Hepatocyte (in vitro differentiated cells): ENCODE measurements at regions not wholly inside any gene's neighbourhood (a gene's known extent, or its start where the extent isn't known, plus 50 kb on each side); places are given as distances from the start of the nearest gene placed in this dataset.

Source experiments
- DNase-seq: peaks from one replicate; pipeline ENCODE4 v3.0.0-alpha.2; 2016; ENCODE audit warnings: low spot score
- H2AFZ ChIP-seq: fragments of 200-600 bp; sonication (generic); 2 replicates; pipeline ENCODE4 v1.6.0; 2016; ENCODE audit warnings: antibody characterized with exemption, mild to moderate bottlenecking
- H3K27ac ChIP-seq: fragments of 200-600 bp; sonication (generic); 2 replicates; pipeline ENCODE4 v1.5.1; 2016; ENCODE audit warnings: mild to moderate bottlenecking
- H3K27me3 ChIP-seq: fragments of 200-600 bp; sonication (generic); 2 replicates; pipeline ENCODE4 v1.6.1; 2016
- H3K36me3 ChIP-seq: fragments of 200-600 bp; sonication (generic); replicated peaks from 2 replicates; pipeline ENCODE4 v1.5.1; 2016; ENCODE audit warnings: low read depth; ENCODE audit not compliant: insufficient read depth
- H3K4me1 ChIP-seq: fragments of 200-600 bp; sonication (generic); 2 replicates; pipeline ENCODE4 v1.5.1; 2016; ENCODE audit warnings: mild to moderate bottlenecking, moderate library complexity; ENCODE audit not compliant: insufficient read depth
- H3K4me2 ChIP-seq: fragments of 200-600 bp; sonication (generic); 2 replicates; pipeline ENCODE4 v1.6.0; 2016
- H3K4me3 ChIP-seq: fragments of 200-600 bp; sonication (generic); 2 replicates; pipeline ENCODE4 v1.5.1; 2016; ENCODE audit warnings: mild to moderate bottlenecking
- H3K79me2 ChIP-seq: fragments of 200-600 bp; sonication (generic); 2 replicates; pipeline ENCODE4 v1.6.0; 2017; ENCODE audit warnings: mild to moderate bottlenecking
- H3K9me2 ChIP-seq: fragments of 200-600 bp; sonication (generic); replicated peaks from 2 replicates; pipeline ENCODE4 v1.6.0; 2017; ENCODE audit warnings: mild to moderate bottlenecking; ENCODE audit not compliant: insufficient read depth
- H3K9me3 ChIP-seq: fragments of 200-600 bp; sonication (generic); 2 replicates; pipeline ENCODE4 v1.5.1; 2016; ENCODE audit warnings: low read depth, mild to moderate bottlenecking
- H4K20me1 ChIP-seq: fragments of 200-600 bp; sonication (generic); 2 replicates; pipeline ENCODE4 v1.6.0; 2016; ENCODE audit warnings: mild to moderate bottlenecking; ENCODE audit not compliant: insufficient read depth, poor library complexity, severe bottlenecking
- CTCF ChIP-seq: fragments of 200-600 bp; sonication (generic); IDR thresholded peaks from 2 replicates; pipeline ENCODE4 v1.5.1; 2016; ENCODE audit warnings: antibody characterized with exemption, mild to moderate bottlenecking; ENCODE audit not compliant: poor library complexity
- EZH2 ChIP-seq: fragments of 200-600 bp; sonication (generic); IDR thresholded peaks from 2 replicates; pipeline ENCODE4 v1.6.1; 2016; ENCODE audit warnings: antibody characterized with exemption, mild to moderate bottlenecking, borderline replicate concordance
- EZH2phosphoT487 ChIP-seq: fragments of 200-600 bp; sonication (generic); IDR thresholded peaks from one replicate; pipeline ENCODE4 v1.6.1; 2018; ENCODE audit warnings: antibody characterized with exemption, mild to moderate bottlenecking, low read depth, moderate library complexity; ENCODE audit not compliant: unreplicated experiment, severe bottlenecking
- WGBS: methylation state at CpG from one replicate; pipeline ENCODE4 v1.1.6; 2016; ENCODE audit warnings: low lambda C conversion rate; ENCODE audit errors: missing lambda C conversion rate; 5-methylcytosine and 5-hydroxymethylcytosine counted together

GRCh38 chr5:20610681-20611080 is 622.7 kb upstream of the CDH18 start:
- H3K4me3 ChIP-seq: no peak overlapping the region
- no peak overlapping the region for H3K4me2 ChIP-seq
- no peaks in the 10 kb centered on the region for H3K4me1 ChIP-seq
- 80% methylated on average over 4 of the region's 4 CpGs for WGBS
- DNase-seq: no peak
- H3K27me3 ChIP-seq: no peaks in the 10 kb centered on the region
- no peak overlapping the region for H3K27ac ChIP-seq
- no peaks in the 10 kb centered on the region for H3K36me3 ChIP-seq
- TF ChIP-seq EZH2phosphoT487: no peak
- TF ChIP-seq CTCF: no peak
- TF ChIP-seq EZH2: no peak
- H3K79me2 ChIP-seq: no peaks in the 10 kb centered on the region
- no peak overlapping the region for H2AFZ ChIP-seq
- H3K9me2 ChIP-seq: no peaks in the 10 kb centered on the region
- H4K20me1 ChIP-seq: no peaks in the 10 kb centered on the region
- H3K9me3 ChIP-seq: no peaks in the 10 kb centered on the region

- no peaks in the 10 kb centered on the region for H3K9me2 ChIP-seq
- no peaks in the 10 kb centered on the region for H3K27me3 ChIP-seq
- TF ChIP-seq EZH2phosphoT487 (no peak), CTCF (no peak), EZH2 (no peak)
- no peak overlapping the region for H3K4me2 ChIP-seq
- no peaks in the 10 kb centered on the region for H3K79me2 ChIP-seq
- H3K27ac ChIP-seq: no peak overlapping the region
- no peaks in the 10 kb centered on the region for H3K36me3 ChIP-seq
- no peak for DNase-seq
- no peaks in the 10 kb centered on the region for H3K9me3 ChIP-seq
- no peaks in the 10 kb centered on the region for H4K20me1 ChIP-seq
- WGBS: 90% methylated on average over 1 of the region's 1 CpG
- no peak overlapping the region for H2AFZ ChIP-seq
- no peaks in the 10 kb centered on the region for H3K4me1 ChIP-seq
- H3K4me3 ChIP-seq: no peak overlapping the region
Observed at GRCh38 chr5:20609126-20609525, 621.1 kb upstream of the CDH18 start.

- DNase-seq: no peak
- no peak overlapping the region for H3K4me3 ChIP-seq
- H3K4me1 ChIP-seq: no peaks in the 10 kb centered on the region
- H3K79me2 ChIP-seq: no peaks in the 10 kb centered on the region
- H3K27ac ChIP-seq: no peak overlapping the region
- H3K9me3 ChIP-seq: no peaks in the 10 kb centered on the region
- TF ChIP-seq EZH2phosphoT487: no peak
- TF ChIP-seq EZH2: no peak
- TF ChIP-seq CTCF: no peak
- no peaks in the 10 kb centered on the region for H3K9me2 ChIP-seq
- H4K20me1 ChIP-seq: no peaks in the 10 kb centered on the region
- no peak overlapping the region for H3K4me2 ChIP-seq
- no peaks in the 10 kb centered on the region for H3K27me3 ChIP-seq
- H3K36me3 ChIP-seq: no peaks in the 10 kb centered on the region
- no peak overlapping the region for H2AFZ ChIP-seq
Observed at GRCh38 chr5:20608567-20608966, 620.6 kb upstream of the CDH18 start.

GRCh38 chr5:20605732-20606525 is 617.9 kb upstream of the CDH18 start:
- WGBS: 79% methylated on average over 3 of the region's 3 CpGs
- Histone ChIP-seq H2AFZ (no peak overlapping the region), H3K27me3 (no peaks in the 10 kb centered on the region), H4K20me1 (no peaks in the 10 kb centered on the region), H3K36me3 (no peaks in the 10 kb centered on the region), H3K9me3 (no peaks in the 10 kb centered on the region), H3K4me3 (no peak overlapping the region), H3K79me2 (no peaks in the 10 kb centered on the region), H3K9me2 (no peaks in the 10 kb centered on the region), H3K4me1 (no peaks in the 10 kb centered on the region), H3K4me2 (no peak overlapping the region), H3K27ac (no peak overlapping the region)
- TF ChIP-seq CTCF (no peak), EZH2phosphoT487 (no peak), EZH2 (no peak)
- no peak for DNase-seq
